ENCODE measurements at regions not wholly inside any gene's neighbourhood (a gene's known extent, or its start where the extent isn't known, plus 50 kb on each side); places are given as distances from the start of the nearest gene placed in this dataset.

DNA sequence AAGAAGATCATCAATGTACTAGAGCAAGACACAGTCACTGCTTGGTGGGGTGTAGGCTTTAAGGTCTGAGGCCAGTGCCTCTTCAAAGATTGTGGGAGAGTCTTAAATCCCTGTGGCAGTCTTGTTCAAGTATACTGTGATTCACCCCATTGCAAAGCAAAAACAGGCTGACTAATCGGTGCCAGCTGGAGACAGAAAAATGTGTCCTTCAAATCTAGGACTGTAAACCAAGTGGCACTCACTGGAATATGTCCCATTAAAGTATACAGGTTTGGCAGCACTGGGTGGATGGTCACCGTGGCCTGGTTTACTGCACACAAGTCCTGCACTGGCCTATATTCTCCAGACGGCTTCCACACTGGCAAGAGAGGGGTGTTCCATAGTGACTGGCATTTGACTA, 1315.3 kb downstream of the TMEM121 start:
- TF ChIP-seq, protein P1, sequence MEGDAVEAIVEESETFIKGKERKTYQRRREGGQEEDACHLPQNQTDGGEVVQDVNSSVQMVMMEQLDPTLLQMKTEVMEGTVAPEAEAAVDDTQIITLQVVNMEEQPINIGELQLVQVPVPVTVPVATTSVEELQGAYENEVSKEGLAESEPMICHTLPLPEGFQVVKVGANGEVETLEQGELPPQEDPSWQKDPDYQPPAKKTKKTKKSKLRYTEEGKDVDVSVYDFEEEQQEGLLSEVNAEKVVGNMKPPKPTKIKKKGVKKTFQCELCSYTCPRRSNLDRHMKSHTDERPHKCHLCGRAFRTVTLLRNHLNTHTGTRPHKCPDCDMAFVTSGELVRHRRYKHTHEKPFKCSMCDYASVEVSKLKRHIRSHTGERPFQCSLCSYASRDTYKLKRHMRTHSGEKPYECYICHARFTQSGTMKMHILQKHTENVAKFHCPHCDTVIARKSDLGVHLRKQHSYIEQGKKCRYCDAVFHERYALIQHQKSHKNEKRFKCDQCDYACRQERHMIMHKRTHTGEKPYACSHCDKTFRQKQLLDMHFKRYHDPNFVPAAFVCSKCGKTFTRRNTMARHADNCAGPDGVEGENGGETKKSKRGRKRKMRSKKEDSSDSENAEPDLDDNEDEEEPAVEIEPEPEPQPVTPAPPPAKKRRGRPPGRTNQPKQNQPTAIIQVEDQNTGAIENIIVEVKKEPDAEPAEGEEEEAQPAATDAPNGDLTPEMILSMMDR (conservative IDR thresholded peaks at IDR 0.05; ENCODE audit: low read depth in 2 of 2), result no peak
- TF ChIP-seq EZH2phosphoT487 (IDR thresholded peaks at IDR 0.05; ENCODE audit: unreplicated experiment), result no peak
- no peak for TF ChIP-seq POLR2AphosphoS5 (IDR thresholded peaks at IDR 0.05; ENCODE audit: low read depth)
- TF ChIP-seq ZNF331 (CRISPR knock-in tag; IDR thresholded peaks at IDR 0.05; ENCODE audit: low read depth), result no peak
- no peak for TF ChIP-seq JUNB (IDR thresholded peaks at IDR 0.05; ENCODE audit: unreplicated experiment)
- TF ChIP-seq CREB1 (CRISPR knock-in tag; IDR thresholded peaks at IDR 0.05; ENCODE audit: low read depth), result no peak
- no peak for TF ChIP-seq EZH2 (IDR thresholded peaks at IDR 0.05; ENCODE audit: low read depth, unreplicated experiment)
- TF ChIP-seq, protein P2, sequence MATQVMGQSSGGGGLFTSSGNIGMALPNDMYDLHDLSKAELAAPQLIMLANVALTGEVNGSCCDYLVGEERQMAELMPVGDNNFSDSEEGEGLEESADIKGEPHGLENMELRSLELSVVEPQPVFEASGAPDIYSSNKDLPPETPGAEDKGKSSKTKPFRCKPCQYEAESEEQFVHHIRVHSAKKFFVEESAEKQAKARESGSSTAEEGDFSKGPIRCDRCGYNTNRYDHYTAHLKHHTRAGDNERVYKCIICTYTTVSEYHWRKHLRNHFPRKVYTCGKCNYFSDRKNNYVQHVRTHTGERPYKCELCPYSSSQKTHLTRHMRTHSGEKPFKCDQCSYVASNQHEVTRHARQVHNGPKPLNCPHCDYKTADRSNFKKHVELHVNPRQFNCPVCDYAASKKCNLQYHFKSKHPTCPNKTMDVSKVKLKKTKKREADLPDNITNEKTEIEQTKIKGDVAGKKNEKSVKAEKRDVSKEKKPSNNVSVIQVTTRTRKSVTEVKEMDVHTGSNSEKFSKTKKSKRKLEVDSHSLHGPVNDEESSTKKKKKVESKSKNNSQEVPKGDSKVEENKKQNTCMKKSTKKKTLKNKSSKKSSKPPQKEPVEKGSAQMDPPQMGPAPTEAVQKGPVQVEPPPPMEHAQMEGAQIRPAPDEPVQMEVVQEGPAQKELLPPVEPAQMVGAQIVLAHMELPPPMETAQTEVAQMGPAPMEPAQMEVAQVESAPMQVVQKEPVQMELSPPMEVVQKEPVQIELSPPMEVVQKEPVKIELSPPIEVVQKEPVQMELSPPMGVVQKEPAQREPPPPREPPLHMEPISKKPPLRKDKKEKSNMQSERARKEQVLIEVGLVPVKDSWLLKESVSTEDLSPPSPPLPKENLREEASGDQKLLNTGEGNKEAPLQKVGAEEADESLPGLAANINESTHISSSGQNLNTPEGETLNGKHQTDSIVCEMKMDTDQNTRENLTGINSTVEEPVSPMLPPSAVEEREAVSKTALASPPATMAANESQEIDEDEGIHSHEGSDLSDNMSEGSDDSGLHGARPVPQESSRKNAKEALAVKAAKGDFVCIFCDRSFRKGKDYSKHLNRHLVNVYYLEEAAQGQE (IDR thresholded peaks at IDR 0.05; ENCODE audit: unreplicated experiment), result no peak
- TF ChIP-seq, protein P3, sequence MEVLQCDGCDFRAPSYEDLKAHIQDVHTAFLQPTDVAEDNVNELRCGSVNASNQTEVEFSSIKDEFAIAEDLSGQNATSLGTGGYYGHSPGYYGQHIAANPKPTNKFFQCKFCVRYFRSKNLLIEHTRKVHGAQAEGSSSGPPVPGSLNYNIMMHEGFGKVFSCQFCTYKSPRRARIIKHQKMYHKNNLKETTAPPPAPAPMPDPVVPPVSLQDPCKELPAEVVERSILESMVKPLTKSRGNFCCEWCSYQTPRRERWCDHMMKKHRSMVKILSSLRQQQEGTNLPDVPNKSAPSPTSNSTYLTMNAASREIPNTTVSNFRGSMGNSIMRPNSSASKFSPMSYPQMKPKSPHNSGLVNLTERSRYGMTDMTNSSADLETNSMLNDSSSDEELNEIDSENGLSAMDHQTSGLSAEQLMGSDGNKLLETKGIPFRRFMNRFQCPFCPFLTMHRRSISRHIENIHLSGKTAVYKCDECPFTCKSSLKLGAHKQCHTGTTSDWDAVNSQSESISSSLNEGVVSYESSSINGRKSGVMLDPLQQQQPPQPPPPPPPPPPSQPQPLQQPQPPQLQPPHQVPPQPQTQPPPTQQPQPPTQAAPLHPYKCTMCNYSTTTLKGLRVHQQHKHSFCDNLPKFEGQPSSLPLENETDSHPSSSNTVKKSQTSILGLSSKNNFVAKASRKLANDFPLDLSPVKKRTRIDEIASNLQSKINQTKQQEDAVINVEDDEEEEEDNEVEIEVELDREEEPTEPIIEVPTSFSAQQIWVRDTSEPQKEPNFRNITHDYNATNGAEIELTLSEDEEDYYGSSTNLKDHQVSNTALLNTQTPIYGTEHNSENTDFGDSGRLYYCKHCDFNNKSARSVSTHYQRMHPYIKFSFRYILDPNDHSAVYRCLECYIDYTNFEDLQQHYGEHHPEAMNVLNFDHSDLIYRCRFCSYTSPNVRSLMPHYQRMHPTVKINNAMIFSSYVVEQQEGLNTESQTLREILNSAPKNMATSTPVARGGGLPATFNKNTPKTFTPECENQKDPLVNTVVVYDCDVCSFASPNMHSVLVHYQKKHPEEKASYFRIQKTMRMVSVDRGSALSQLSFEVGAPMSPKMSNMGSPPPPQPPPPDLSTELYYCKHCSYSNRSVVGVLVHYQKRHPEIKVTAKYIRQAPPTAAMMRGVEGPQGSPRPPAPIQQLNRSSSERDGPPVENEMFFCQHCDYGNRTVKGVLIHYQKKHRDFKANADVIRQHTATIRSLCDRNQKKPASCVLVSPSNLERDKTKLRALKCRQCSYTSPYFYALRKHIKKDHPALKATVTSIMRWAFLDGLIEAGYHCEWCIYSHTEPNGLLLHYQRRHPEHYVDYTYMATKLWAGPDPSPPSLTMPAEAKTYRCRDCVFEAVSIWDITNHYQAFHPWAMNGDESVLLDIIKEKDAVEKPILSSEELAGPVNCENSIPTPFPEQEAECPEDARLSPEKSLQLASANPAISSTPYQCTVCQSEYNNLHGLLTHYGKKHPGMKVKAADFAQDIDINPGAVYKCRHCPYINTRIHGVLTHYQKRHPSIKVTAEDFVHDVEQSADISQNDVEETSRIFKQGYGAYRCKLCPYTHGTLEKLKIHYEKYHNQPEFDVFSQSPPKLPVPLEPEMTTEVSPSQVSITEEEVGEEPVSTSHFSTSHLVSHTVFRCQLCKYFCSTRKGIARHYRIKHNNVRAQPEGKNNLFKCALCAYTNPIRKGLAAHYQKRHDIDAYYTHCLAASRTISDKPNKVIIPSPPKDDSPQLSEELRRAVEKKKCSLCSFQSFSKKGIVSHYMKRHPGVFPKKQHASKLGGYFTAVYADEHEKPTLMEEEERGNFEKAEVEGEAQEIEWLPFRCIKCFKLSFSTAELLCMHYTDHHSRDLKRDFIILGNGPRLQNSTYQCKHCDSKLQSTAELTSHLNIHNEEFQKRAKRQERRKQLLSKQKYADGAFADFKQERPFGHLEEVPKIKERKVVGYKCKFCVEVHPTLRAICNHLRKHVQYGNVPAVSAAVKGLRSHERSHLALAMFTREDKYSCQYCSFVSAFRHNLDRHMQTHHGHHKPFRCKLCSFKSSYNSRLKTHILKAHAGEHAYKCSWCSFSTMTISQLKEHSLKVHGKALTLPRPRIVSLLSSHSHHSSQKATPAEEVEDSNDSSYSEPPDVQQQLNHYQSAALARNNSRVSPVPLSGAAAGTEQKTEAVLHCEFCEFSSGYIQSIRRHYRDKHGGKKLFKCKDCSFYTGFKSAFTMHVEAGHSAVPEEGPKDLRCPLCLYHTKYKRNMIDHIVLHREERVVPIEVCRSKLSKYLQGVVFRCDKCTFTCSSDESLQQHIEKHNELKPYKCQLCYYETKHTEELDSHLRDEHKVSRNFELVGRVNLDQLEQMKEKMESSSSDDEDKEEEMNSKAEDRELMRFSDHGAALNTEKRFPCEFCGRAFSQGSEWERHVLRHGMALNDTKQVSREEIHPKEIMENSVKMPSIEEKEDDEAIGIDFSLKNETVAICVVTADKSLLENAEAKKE (CRISPR knock-in tag; IDR thresholded peaks at IDR 0.05), result no peak
